Loucy (cell line): ENCODE measurements at regions not wholly inside any gene's neighbourhood (a gene's known extent, or its start where the extent isn't known, plus 50 kb on each side); places are given as distances from the start of the nearest gene placed in this dataset.

Source experiments
- EZH2phosphoT487 ChIP-seq: fragments of 200-600 bp; IDR thresholded peaks from 2 replicates; pipeline ENCODE4 v1.6.1; 2018; ENCODE audit warnings: antibody characterized with exemption, mild to moderate bottlenecking, moderate library complexity, borderline replicate concordance
- TF ChIP-seq, protein P1 (sequence below): fragments of 200-600 bp; sonication (generic); conservative IDR thresholded peaks from 2 replicates; pipeline ENCODE4 v1.5.1; 2014; ENCODE audit warnings: mild to moderate bottlenecking, antibody characterized with exemption, low read length

GRCh38 chr15:31815411-31816155 lies 214.7 kb upstream of the CHRNA7 start:
- TF ChIP-seq, protein P1, sequence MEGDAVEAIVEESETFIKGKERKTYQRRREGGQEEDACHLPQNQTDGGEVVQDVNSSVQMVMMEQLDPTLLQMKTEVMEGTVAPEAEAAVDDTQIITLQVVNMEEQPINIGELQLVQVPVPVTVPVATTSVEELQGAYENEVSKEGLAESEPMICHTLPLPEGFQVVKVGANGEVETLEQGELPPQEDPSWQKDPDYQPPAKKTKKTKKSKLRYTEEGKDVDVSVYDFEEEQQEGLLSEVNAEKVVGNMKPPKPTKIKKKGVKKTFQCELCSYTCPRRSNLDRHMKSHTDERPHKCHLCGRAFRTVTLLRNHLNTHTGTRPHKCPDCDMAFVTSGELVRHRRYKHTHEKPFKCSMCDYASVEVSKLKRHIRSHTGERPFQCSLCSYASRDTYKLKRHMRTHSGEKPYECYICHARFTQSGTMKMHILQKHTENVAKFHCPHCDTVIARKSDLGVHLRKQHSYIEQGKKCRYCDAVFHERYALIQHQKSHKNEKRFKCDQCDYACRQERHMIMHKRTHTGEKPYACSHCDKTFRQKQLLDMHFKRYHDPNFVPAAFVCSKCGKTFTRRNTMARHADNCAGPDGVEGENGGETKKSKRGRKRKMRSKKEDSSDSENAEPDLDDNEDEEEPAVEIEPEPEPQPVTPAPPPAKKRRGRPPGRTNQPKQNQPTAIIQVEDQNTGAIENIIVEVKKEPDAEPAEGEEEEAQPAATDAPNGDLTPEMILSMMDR: no peak
- no peak for TF ChIP-seq EZH2phosphoT487
